H1 (cell line): ENCODE measurements at regions not wholly inside any gene's neighbourhood (a gene's known extent, or its start where the extent isn't known, plus 50 kb on each side); places are given as distances from the start of the nearest gene placed in this dataset.

ENCODE experiments used
- CTCF ChIA-PET: fragments of 300-600 bp; sonication (Branson Sonifier 250); formaldehyde crosslinking; loops from one replicate; lab custom pipeline; 2021; ENCODE audit not compliant: partially characterized antibody; lab: Charles Lee
- POLR2A ChIA-PET: fragments of 300-600 bp; sonication (Branson Sonifier 250); formaldehyde crosslinking; loops from one replicate; lab custom pipeline; 2021; ENCODE audit warnings: inconsistent platforms; ENCODE audit not compliant: partially characterized antibody; lab: Charles Lee
- DNase-seq, 2 experiments: peaks; one replicate each; pipeline versions ENCODE4 v3.0.0 to v3.0.0-alpha.2; 2010 to 2022; ENCODE audit warnings: low spot score in 2 of 2, low read depth in 1 of 2, mixed read lengths in 1 of 2
- FAIRE-seq: peaks from 2 replicates; lab custom pipeline; 2011; peaks lifted over from hg19 to GRCh38; lab: Jason Lieb, UNC
- H2AFZ ChIP-seq: 2 replicates; pipeline ENCODE4 v1.8.1; 2012; ENCODE audit warnings: low read length, inconsistent platforms
- H2AK5ac ChIP-seq: 2 replicates; pipeline ENCODE4 v1.6.1; 2013; ENCODE audit warnings: low read depth, low read length
- H2BK120ac ChIP-seq: replicated peaks from 2 replicates; pipeline ENCODE3; 2013; ENCODE audit warnings: low read depth, low read length, inconsistent platforms
- H2BK12ac ChIP-seq: 2 replicates; pipeline ENCODE4 v1.6.1; 2013; ENCODE audit warnings: low read depth, low read length
- H2BK15ac ChIP-seq: 2 replicates; pipeline ENCODE4 v1.6.1; 2013; ENCODE audit warnings: low read length
- H2BK20ac ChIP-seq: 2 replicates; pipeline ENCODE4 v1.6.1; 2013; ENCODE audit warnings: low read length
- H2BK5ac ChIP-seq: 2 replicates; pipeline ENCODE4 v1.6.1; 2013; ENCODE audit warnings: low read depth, low read length
- H3K14ac ChIP-seq: 2 replicates; pipeline ENCODE4 v1.6.1; 2013; ENCODE audit warnings: inconsistent platforms; ENCODE audit not compliant: insufficient read length
- H3K18ac ChIP-seq: 2 replicates; pipeline ENCODE4 v1.6.1; 2013; ENCODE audit warnings: low read length; ENCODE audit errors: extremely low read depth
- H3K23ac ChIP-seq: 2 replicates; pipeline ENCODE4 v1.6.1; 2013; ENCODE audit warnings: inconsistent platforms; ENCODE audit not compliant: insufficient read length
- H3K23me2 ChIP-seq: 2 replicates; pipeline ENCODE4 v1.6.1; 2013; ENCODE audit warnings: low read depth, low read length
- H3K27ac ChIP-seq: 2 replicates; pipeline ENCODE4 v1.6.1; 2011; ENCODE audit warnings: low read depth, low read length, inconsistent platforms
- H3K27me3 ChIP-seq, 4 experiments: replicated peaks in 1 of 4; 1 replicate in 1 of 4; 2 replicates in 3 of 4; pipeline versions ENCODE4 v1.6.1 to v1.8.1; 2011 to 2013; ENCODE audit warnings: low read length in 3 of 4, mild to moderate bottlenecking in 3 of 4, inconsistent platforms in 2 of 4, mixed read lengths in 2 of 4, moderate library complexity in 1 of 4; ENCODE audit not compliant: control insufficient read depth in 3 of 4, insufficient read depth in 3 of 4; ENCODE audit errors: extremely low read depth in 1 of 4
- H3K36me3 ChIP-seq, 4 experiments: 2 replicates each; pipeline versions ENCODE4 v1.6.1 to v1.8.1; 2011 to 2013; ENCODE audit warnings: mild to moderate bottlenecking in 4 of 4, low read length in 3 of 4, moderate library complexity in 2 of 4, control low read depth in 1 of 4, inconsistent platforms in 1 of 4; ENCODE audit not compliant: insufficient read depth in 4 of 4, control insufficient read depth in 2 of 4
- H3K4ac ChIP-seq: replicated peaks from 2 replicates; pipeline ENCODE3; 2013; ENCODE audit warnings: low read length, low read depth, mixed read lengths, inconsistent platforms; ENCODE audit not compliant: insufficient read length
- H3K4me1 ChIP-seq, 4 experiments: replicated peaks in 1 of 4; 1 replicate in 1 of 4; 2 replicates in 3 of 4; pipeline versions ENCODE4 v1.6.1 to v1.8.1; 2011 to 2013; ENCODE audit warnings: low read length in 3 of 4, inconsistent platforms in 2 of 4, mixed read lengths in 1 of 4; ENCODE audit not compliant: insufficient read depth in 4 of 4, control insufficient read depth in 3 of 4
- H3K4me2 ChIP-seq, 2 experiments: 2 replicates each; pipeline versions ENCODE4 v1.6.1 to v1.8.1; 2011 to 2013; ENCODE audit warnings: low read depth in 2 of 2, low read length in 2 of 2, control low read depth in 1 of 2, inconsistent platforms in 1 of 2, mild to moderate bottlenecking in 1 of 2; ENCODE audit not compliant: insufficient read depth in 1 of 2
- H3K4me3 ChIP-seq, 4 experiments: fragments of 200-600, 300-600 bp in 1 of 4; sonication (generic), shearing (Covaris generic), sonication (Bioruptor Twin) in 1 of 4; 2 replicates each; pipeline versions ENCODE4 v1.5.1 to v1.8.1; 2011 to 2016; ENCODE audit warnings: low read length in 4 of 4, low read depth in 3 of 4, control low read depth in 2 of 4, inconsistent platforms in 2 of 4, mild to moderate bottlenecking in 2 of 4, mixed read lengths in 1 of 4, moderate library complexity in 1 of 4; ENCODE audit not compliant: insufficient read depth in 2 of 4; ENCODE audit errors: extremely low read depth in 1 of 4
- H3K56ac ChIP-seq: replicated peaks from 2 replicates; pipeline ENCODE3; 2013; ENCODE audit warnings: low read depth, mild to moderate bottlenecking, mixed read lengths, low read length, inconsistent platforms; ENCODE audit not compliant: insufficient read length
- H3K79me1 ChIP-seq: 2 replicates; pipeline ENCODE4 v1.6.1; 2013; ENCODE audit warnings: low read depth, low read length, control low read depth
- H3K79me2 ChIP-seq, 2 experiments: 2 replicates each; pipeline versions ENCODE4 v1.6.1 to v1.8.1; 2012 to 2013; ENCODE audit warnings: low read length in 2 of 2, mild to moderate bottlenecking in 2 of 2, inconsistent platforms in 1 of 2; ENCODE audit not compliant: insufficient read depth in 2 of 2, control insufficient read depth in 1 of 2
- H3K9ac ChIP-seq, 4 experiments: replicated peaks in 1 of 4; 1 replicate in 1 of 4; 2 replicates in 3 of 4; pipeline versions ENCODE4 v1.6.1 to v1.8.1; 2011 to 2013; ENCODE audit warnings: low read depth in 3 of 4, low read length in 3 of 4, control low read depth in 2 of 4, mild to moderate bottlenecking in 2 of 4, moderate library complexity in 2 of 4, inconsistent platforms in 1 of 4; ENCODE audit errors: extremely low read depth in 1 of 4
- H3K9me3 ChIP-seq, 2 experiments: 2 replicates each; pipeline versions ENCODE4 v1.6.1 to v1.8.1; 2012 to 2013; ENCODE audit warnings: mild to moderate bottlenecking in 2 of 2, moderate library complexity in 2 of 2, control low read depth in 1 of 2, inconsistent platforms in 1 of 2, low read depth in 1 of 2, low read length in 1 of 2, mixed read lengths in 1 of 2; ENCODE audit not compliant: insufficient read depth in 2 of 2
- H4K20me1 ChIP-seq, 2 experiments: replicated peaks in 1 of 2; 2 replicates each; pipeline versions ENCODE3 to v1.8.1; 2011 to 2013; ENCODE audit warnings: inconsistent platforms in 2 of 2, low read length in 2 of 2, mild to moderate bottlenecking in 1 of 2; ENCODE audit not compliant: insufficient read depth in 2 of 2, control insufficient read depth in 1 of 2
- H4K5ac ChIP-seq: 2 replicates; pipeline ENCODE4 v1.6.1; 2013; ENCODE audit warnings: low read length, low read depth, mixed read lengths, inconsistent platforms; ENCODE audit not compliant: insufficient read length
- H4K8ac ChIP-seq: 2 replicates; pipeline ENCODE4 v1.8.0; 2013; ENCODE audit warnings: mild to moderate bottlenecking, moderate library complexity, low read length, inconsistent platforms; ENCODE audit not compliant: insufficient read depth; ENCODE audit errors: extremely low read depth
- H4K91ac ChIP-seq: replicated peaks from 2 replicates; pipeline ENCODE3; 2013; ENCODE audit warnings: low read length, mixed read lengths, inconsistent platforms; ENCODE audit not compliant: insufficient read length
- KDM4A ChIP-seq: IDR thresholded peaks from one replicate; pipeline ENCODE4 v1.7.1; 2012; ENCODE audit warnings: low read depth, mild to moderate bottlenecking, moderate library complexity, low read length, inconsistent platforms; ENCODE audit not compliant: severe bottlenecking
- NANOG ChIP-seq: IDR thresholded peaks from 2 replicates; pipeline ENCODE4 v1.6.1; 2011; ENCODE audit warnings: low read length, low read depth, mild to moderate bottlenecking, inconsistent platforms; ENCODE audit not compliant: insufficient read depth, poor library complexity, severe bottlenecking
- RFX5 ChIP-seq: IDR thresholded peaks from 2 replicates; pipeline ENCODE4 v1.6.1; 2011; ENCODE audit warnings: low read depth, low read length, improper control_type of control experiment, borderline replicate concordance
- SIN3A ChIP-seq, 2 experiments: IDR thresholded peaks in 1 of 2; conservative IDR thresholded peaks in 1 of 2; 2 replicates each; pipeline ENCODE4 v1.6.1; 2011 to 2012; ENCODE audit warnings: low read length in 2 of 2, improper control_type of control experiment in 1 of 2, low read depth in 1 of 2, mild to moderate bottlenecking in 1 of 2
- SP1 ChIP-seq: IDR thresholded peaks from 2 replicates; pipeline ENCODE4 v1.6.1; 2011; ENCODE audit warnings: low read depth, low read length
- SUZ12 ChIP-seq: fragments of 200-600 bp; sonication (generic); IDR thresholded peaks from 2 replicates; pipeline ENCODE4 v1.6.1; 2012; ENCODE audit warnings: mild to moderate bottlenecking, inconsistent platforms, low read length, moderate library complexity, mixed read lengths
- TAF7 ChIP-seq: optimal IDR thresholded peaks from 2 replicates; pipeline ENCODE3; 2011; ENCODE audit warnings: low read depth, mild to moderate bottlenecking, inconsistent platforms, low read length, moderate library complexity, borderline replicate concordance
- TBP ChIP-seq: IDR thresholded peaks from 2 replicates; pipeline ENCODE4 v1.6.1; 2011; ENCODE audit warnings: low read depth, low read length, improper control_type of control experiment
- WGBS, 2 experiments: shearing (Covaris generic) in 1 of 2; methylation state at CpG; one replicate each; pipeline versions ENCODE4 v1.1.6 to v1.1.7; 2013 to 2015; ENCODE audit warnings: low lambda C conversion rate in 2 of 2, mixed read lengths in 2 of 2, inconsistent platforms in 1 of 2, low coverage in 1 of 2, missing lambda C conversion rate in 1 of 2; ENCODE audit not compliant: insufficient replicate concordance in 2 of 2, insufficient coverage in 1 of 2, insufficient read length in 1 of 2; ENCODE audit errors: extremely low coverage in 1 of 2, missing lambda C conversion rate in 1 of 2; 5-methylcytosine and 5-hydroxymethylcytosine counted together

DNA sequence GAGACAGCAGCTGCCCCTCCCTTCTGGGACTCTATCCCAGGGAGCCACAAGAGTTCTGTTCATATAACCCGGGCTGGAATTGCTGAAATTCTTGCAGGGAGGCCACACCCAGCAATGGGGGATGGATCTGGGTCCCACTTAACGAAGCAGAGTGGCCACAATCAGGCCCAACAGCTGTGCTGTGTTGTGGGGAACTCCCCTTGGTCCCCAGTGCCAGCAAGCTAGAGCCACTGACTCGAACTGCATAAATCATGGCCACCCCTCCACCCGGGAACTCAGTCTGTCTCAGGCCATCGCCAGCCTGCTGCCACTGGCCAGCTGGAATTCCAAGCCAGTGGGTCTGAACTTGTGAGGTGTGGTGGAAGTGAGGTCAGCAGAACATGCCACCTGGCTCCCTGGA lies 111.1 kb downstream of the KLF8 start:
- Histone ChIP-seq H3K18ac (no peak overlapping the region), H4K5ac (no peak overlapping the region), H3K4me3 (no peak overlapping the region), H3K9me3 (peaks cover 0 to 18% of the 10 kb centered on the region in 2 experiments; a peak in 2 of 4 replicates), H4K20me1 (no peaks in the 10 kb centered on the region), H2BK12ac (no peak overlapping the region), H2BK15ac (no peak overlapping the region), H3K23ac (no peak overlapping the region), H3K4me1 (no peaks in the 10 kb centered on the region), H4K91ac (no peak overlapping the region), H3K36me3 (no peaks in the 10 kb centered on the region), H2BK5ac (no peak overlapping the region), H2BK120ac (no peak overlapping the region), H3K56ac (no peak overlapping the region), H3K14ac (no peak overlapping the region), H3K79me1 (no peaks in the 10 kb centered on the region), H3K9ac (no peak overlapping the region), H4K8ac (peak overlapping the region; percentile 51), H3K4me2 (no peak overlapping the region), H3K23me2 (no peaks in the 10 kb centered on the region), H3K27me3 (no peaks in the 10 kb centered on the region), H3K4ac (no peak overlapping the region), H3K27ac (no peak overlapping the region), H2AK5ac (no peak overlapping the region), H2AFZ (no peak overlapping the region), H3K79me2 (no peaks in the 10 kb centered on the region), H2BK20ac (no peak overlapping the region)
- CTCF ChIA-PET: no interaction called here
- no CpG with 5 or more reads among the region's 5 CpGs for WGBS, 2 experiments
- FAIRE-seq: no peak
- DNase-seq: no peak
- no peak for TF ChIP-seq RFX5
- no peak for TF ChIP-seq SIN3A (conservative IDR thresholded peaks at IDR 0.05 in 1 of 2, IDR thresholded peaks at IDR 0.05 in 1 of 2; ENCODE audit: low read depth in 1 of 2, low read length in 2 of 2)
- TF ChIP-seq TBP: no peak
- no peak for TF ChIP-seq NANOG
- TF ChIP-seq SUZ12: no peak
- TF ChIP-seq TAF7: no peak
- no peak for TF ChIP-seq KDM4A
- no peak for TF ChIP-seq SP1
- POLR2A ChIA-PET: no interaction called here
